ENCODE measurements at regions not wholly inside any gene's neighbourhood (a gene's known extent, or its start where the extent isn't known, plus 50 kb on each side); places are given as distances from the start of the nearest gene placed in this dataset.

DNA sequence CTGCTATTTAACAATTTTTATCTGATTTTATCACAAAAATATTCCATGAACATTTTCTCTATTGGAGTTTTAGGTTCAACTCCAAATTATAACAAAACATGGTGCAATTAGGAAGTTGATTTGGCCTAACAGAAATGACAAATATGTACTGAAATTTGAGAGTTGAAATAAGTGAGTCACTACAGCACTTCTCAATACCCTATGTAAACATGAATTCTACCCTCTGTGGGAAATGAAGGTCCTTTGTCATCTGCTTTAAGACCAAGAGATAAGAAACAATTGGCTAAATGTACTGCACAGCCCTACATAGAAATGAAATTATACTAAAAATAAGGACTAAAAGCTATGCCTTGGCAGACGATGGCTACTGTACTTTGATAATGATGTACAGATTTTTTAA lies 86.2 kb upstream of the BEND6 start:
- TF ChIP-seq, protein P1, sequence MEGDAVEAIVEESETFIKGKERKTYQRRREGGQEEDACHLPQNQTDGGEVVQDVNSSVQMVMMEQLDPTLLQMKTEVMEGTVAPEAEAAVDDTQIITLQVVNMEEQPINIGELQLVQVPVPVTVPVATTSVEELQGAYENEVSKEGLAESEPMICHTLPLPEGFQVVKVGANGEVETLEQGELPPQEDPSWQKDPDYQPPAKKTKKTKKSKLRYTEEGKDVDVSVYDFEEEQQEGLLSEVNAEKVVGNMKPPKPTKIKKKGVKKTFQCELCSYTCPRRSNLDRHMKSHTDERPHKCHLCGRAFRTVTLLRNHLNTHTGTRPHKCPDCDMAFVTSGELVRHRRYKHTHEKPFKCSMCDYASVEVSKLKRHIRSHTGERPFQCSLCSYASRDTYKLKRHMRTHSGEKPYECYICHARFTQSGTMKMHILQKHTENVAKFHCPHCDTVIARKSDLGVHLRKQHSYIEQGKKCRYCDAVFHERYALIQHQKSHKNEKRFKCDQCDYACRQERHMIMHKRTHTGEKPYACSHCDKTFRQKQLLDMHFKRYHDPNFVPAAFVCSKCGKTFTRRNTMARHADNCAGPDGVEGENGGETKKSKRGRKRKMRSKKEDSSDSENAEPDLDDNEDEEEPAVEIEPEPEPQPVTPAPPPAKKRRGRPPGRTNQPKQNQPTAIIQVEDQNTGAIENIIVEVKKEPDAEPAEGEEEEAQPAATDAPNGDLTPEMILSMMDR (IDR thresholded peaks at IDR 0.05; ENCODE audit: low read depth, low read length, missing input control), result no peak
- no peak for TF ChIP-seq RXRA (IDR thresholded peaks at IDR 0.05)
- TF ChIP-seq FOXA1 (IDR thresholded peaks at IDR 0.05), result no peak
- TF ChIP-seq RAD21 (IDR thresholded peaks at IDR 0.05), result no peak
- TF ChIP-seq ATF3 (IDR thresholded peaks at IDR 0.05), result no peak
- TF ChIP-seq ZBTB33 (IDR thresholded peaks at IDR 0.05), result no peak
